GM19452 (cell line): ENCODE measurements at regions not wholly inside any gene's neighbourhood (a gene's known extent, or its start where the extent isn't known, plus 50 kb on each side); places are given as distances from the start of the nearest gene placed in this dataset.
"Not testable (repeated sequence)": the region's sequence is repeated elsewhere in the genome, so short reads cannot be mapped to it uniquely, and the experiment has no call there.

Source experiments
- ATAC-seq: cut with Tn5 transposase; IDR thresholded peaks from one replicate; pipeline ENCODE4 v1.9.1; 2021; ENCODE audit not compliant: unreplicated experiment

DNA sequence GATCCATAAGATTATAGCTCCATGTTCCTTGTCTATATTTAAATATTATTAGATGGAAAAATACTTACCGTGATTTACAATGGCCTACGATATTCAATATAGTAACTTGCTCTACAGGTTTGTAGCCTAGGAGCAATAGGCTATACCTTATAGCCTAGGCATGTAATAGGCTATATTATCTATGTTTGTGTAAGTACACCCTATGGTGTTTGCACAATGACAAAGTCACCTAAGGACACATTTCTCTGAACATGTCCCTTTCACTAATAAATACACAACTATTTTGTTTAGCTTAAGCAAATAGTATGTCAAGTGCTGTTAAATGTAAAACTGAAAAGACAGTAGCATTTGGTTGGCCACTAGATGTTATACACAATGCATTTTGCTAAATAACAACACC lies 248.9 kb upstream of the ADGRL4 start:
- no peak for ATAC-seq

DNA sequence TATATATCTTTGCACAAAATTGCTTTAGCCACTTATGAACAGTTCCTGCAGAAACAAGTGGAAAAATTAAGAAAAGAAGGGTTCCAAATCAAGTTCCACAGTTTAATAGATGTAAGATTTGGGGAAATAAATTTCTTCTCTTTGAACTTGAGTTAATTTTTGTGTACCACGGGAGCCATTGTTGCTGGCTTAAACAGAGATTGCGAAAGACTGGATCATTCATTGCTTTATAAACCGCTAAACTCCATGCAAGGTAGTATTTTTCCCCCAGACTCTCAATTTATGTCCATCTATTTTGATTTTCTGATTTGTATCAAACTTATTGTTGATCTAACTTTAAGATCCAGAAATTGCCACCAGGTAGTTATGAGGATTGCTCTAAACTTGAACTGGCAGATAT lies 246.1 kb upstream of the ADGRL4 start:
- ATAC-seq = no peak

DNA sequence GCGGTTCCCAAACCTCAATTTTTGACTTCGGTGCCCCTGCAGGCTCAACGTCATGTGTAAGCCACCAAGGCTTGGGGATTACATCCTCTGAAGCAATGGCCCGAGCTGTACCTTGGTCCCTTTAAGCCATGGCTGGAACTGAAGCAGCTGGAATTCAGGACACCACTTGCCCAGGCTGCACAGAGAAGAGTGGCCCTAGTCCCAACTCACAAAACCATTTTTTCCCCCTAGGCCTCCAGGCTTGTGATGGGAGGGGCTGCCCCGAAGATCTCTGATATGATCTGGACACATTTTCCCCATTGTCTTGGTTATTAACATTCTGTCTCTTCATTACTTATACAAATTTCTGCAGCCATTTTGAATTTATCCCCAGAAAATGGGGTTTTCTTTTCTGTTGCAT lies 233.3 kb upstream of the ADGRL4 start:
- no peak for ATAC-seq

DNA sequence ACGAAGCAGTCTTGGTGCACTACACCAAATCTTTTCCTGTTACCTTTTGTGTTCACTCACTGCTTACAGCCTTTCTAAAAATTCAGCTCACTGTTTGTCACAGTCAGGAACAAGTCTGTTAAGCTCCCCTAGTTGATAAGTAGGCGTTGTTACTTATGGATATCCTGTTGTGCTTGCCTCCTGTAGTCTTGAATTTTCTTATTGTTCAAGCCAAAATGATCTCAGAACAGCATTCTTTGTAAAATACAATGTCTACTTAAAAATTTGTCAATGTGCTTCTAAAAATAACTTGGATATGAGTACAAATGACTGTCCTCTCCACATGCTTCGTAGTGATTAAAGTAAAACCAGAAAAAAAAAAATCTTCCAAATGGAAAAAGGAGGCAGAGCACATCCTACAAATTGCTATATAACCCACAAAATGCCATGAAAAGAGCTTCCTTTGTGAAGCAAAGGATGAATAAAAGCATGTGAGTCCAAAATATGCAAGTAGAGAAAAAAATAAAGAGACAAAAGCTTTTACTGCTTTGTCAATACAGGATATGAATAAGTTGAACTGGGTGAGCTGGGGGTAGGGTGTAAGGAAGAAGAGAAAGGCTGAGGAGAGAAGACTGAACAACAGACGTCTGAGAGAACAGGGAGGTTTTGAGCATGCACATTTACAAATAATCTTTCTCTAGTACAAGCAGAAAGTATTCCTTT lies 228.9 kb upstream of the ADGRL4 start:
- ATAC-seq = no peak

DNA sequence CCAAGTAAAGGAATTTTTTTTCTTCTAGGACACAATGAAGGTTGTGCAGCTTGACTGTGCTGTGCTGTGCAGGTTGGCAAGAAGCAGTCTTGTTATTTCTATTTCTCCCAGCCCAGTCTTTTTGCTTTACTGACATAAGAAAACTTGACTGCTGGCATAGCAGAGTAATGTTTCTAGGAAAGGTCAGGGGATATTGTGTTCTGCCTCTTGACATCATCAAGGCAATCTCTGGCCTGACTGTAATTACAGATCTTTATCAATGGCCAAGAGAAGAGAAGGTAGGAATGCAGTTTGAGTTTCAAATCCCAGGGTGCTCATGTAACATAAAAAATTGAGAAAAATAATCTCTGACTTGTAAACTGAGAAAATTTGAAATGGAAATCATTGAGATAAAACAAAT lies 226.3 kb upstream of the ADGRL4 start:
- ATAC-seq = no peak

DNA sequence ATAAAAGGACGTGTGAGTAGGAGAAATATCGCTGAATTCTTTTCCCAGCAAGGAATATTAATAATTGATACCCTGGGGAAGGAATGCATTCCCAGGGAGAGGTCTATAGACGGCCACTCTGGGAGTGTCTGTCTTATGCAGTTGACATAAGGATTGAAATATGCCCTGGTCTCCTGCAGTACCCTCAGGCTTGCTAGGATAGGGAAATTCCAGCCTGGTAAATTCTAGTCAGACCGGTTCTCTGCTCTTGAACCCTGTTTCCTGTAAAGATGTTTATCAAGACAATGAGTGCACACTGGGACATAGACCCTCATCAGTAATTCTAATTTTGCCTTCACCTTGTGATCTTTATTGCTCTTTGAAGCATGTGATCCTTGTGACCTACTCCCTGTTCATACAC lies 224.2 kb upstream of the ADGRL4 start:
- ATAC-seq = not testable (repeated sequence)

DNA sequence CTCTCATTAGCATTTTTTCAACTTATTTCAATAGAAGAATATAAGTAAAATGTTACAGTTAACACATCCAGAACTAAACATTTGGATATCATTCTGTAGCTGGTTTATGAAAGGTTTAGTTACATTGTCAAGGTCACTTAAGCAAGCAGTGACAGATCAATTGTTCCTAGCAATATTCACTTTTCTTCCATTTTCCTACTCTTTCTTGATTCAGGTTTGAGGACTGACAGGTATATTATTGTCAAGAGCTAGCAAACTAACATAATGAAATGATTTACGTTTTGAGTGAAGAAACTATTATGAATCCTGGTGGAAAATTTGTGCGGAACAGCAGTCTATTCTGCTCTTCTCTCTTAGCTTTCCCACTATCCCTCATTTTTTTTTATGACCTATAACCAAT lies 220.4 kb upstream of the ADGRL4 start:
- ATAC-seq = no peak

DNA sequence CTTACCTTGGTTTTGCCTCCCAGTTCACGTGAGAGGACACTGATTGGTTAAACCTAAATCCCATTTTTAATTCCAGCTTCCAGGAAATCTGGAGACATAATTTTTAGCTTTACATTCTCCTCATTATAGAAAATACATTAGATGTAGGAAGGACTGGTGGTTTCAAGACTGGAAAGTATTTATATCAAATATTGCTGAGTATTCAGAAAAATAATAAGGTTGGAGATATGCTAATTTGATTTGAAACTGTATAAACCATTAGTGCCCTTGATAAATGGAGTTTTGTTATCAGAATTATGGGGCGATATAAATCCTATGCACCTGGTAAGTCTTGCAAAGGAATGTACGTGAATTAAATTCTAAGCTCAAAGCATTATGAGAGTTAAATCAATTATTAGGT lies 218.0 kb upstream of the ADGRL4 start:
- no peak for ATAC-seq

DNA sequence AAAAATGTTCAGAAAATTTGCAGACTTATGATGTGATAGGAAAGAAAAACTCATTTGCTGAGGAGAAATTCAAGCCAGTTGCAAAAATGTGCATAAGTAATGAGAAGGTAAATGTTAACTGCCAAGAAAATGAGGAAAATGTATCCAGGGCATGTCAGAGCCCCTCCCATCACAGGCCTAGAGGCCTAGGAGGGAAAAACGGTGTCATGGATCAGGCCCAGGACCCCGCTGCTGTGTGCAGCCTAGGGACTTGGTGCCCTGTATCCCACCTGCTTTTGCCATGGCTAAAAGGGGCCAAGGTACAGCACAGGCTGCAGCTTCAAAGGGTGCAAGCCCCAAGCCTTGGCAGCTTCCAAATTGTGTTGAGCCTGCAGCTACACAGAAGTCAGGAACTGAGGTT lies 214.0 kb upstream of the ADGRL4 start:
- ATAC-seq = no peak

DNA sequence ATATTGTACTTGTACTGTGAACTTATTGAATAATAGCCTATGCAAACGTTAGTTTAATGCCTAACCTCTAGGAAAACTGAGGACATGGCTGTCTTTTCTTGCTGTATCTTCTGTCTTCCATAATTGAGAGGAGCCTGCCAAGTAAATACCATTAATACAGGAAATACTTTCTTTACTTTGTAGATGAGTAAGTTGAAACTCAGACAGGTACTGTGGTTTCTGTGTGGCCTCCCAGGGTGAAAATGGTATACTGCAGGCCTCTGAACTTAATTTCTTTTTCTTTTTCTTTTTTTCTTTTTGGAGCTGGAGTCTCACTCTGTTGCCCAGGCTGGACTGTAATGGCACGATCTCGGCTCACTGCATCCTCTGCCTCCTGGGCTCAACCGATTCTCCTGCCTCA lies 208.8 kb upstream of the ADGRL4 start:
- no peak for ATAC-seq

DNA sequence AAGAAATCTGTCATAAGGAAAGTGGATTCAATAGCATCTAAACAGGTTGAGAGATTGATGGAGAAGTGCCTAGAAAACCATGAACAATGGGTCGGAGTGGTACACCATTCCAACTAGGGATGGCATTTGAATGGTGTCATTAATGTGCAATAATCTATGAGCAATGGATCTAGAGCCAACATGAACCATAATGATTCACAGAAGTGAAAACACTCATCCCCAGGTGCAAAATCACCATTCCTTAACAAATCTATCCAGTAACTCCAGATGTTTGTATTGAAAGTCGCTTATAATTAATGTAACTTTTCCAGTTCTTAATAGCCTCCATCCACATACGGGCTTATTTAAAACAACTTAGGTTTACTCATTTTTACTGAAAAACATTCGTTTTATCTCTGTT lies 201.3 kb upstream of the ADGRL4 start:
- ATAC-seq = no peak

DNA sequence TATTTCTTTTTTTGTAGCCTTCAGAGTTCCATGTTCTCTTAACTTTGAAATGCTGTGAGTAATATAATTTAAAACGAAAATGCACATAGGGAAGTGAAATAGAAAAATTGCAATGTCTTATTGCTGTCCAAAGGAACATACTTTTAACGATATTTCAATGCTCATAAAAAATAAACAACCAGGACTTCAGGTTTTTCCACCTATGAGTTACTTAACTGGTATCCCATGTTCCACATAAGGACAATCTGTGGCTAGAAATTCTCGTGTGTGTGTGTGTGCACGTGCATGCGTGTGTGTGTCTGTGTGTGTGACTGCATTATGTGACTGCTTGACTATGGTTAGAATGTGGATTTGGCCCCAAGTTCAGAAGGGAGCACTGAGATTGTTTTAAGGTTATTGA lies 200.8 kb upstream of the ADGRL4 start:
- ATAC-seq = no peak

DNA sequence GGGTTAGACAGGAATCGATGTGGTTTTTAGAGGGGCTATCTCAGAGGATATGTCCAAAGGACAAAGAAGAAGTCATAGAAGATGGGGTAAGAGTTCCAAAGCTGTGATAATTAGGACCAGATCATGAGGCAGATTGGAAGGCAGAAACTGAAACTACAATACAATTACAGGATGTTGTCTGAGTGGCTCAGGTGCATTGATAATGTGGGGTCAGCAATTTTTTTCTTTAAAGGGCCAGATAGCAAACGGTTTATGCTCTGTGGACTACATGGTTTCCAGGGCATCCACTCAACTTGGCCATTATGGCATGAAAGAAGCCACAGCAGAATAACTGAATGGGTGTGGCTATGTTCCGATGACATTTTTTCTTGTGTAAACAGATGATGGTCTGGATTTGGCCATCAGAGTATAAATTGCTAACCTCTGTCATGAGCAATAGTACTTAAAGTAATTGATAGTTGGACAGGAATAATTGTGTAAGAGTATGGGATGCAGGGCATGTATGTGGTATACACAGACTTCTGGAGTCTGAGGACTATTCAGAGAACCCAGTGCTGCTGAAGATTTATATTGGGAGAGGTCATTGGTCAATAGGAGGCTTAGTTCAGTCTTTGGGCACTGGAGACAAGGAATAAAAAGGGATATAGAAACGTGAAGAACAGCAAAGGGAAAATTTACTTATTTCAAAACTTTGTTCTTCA lies 198.4 kb upstream of the ADGRL4 start:
- ATAC-seq = no peak

DNA sequence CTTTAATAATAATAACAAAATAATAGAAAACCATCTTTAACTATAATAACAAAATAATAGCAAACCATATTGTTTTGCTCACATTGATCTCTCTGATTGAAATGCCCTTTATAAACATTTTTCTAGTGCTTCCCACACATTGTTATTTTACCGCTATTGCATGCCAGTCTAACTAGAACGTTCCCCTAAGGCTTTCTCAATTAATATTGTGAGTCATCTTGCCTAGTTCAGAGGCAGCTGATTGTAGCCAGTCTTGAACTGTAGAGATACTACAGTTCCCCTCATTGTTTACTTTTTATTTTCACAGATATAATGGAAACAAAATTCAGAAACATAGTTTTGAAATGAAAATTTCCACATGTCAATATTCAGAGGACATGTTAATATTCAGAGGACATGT lies 192.3 kb upstream of the ADGRL4 start:
- ATAC-seq = no peak

DNA sequence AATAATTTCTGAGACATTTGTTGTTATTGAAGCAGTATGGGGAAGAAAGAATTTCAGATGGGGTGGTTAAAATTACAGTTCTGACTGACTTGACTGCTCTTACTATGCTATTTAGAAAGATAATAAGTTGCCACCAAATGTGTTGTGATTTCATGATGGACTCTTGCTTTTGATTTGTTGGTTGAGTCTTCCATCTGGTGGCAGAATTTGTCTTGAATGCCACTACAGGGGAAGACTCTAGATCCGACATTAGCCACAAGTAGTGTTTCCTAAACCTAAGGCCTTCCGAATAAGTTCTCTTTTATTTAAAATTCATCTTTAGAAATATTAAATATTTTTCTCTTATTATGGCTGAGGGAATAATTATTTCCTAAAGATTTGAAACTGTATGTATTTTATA lies 190.9 kb upstream of the ADGRL4 start:
- ATAC-seq = no peak

DNA sequence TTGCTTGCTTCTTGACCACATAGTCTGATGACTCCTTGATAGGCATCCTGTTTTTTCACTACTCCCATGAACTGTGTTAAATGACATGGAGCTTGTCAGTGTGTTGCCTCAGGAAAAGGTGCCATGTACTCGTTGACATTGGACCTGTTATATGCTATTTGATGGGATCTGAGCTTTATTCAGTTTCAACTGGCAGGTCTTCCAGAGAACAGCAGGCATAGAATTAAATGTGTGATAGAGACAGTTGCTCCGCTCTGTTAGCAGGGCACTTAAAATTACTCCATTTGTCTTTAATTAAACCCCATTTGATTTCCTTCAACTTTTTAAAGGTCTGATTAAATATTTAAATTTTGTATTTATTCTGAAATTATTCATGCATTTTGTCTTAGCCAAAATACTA lies 189.7 kb upstream of the ADGRL4 start:
- no peak for ATAC-seq

DNA sequence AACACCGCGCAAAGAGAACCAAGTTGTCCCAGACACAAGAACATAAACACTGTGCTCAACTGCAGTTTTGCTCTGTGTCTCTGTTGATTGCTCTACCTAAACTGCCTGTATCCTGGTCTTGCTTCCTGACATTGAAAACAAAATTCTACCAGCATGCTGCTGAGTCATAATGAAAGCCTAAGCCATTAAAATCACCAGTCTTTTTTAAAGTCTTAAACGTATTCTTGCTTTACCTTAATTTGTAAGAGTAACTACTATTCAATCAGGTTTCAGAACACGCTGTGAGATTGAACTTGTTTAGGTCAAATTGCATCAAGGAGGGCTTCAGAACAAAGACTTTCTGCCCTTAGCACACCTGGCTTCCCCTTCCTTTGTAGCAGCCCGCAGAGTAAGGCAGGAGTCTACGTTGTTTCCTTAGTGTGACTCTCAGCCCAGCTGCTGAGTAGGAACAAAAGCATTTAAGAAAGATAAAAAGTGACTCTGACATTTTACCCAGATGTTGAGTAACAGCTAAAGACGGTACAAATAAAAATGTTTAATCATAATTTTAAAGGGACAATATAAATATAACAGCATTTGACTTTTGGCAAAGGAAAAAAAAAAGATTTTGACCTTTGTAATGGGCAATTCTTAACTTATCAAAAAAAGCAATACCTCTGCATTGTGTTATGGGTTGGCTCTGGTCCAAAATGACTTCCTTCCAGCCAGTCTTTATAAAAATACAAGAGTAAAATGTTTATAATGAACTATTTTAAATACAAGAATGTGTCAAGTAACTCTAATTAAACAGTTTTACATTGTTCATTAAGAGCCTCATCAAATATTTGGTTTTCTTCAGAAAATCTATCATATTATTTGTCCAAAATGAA lies 186.9 kb upstream of the ADGRL4 start:
- peak; percentile 46 for ATAC-seq

DNA sequence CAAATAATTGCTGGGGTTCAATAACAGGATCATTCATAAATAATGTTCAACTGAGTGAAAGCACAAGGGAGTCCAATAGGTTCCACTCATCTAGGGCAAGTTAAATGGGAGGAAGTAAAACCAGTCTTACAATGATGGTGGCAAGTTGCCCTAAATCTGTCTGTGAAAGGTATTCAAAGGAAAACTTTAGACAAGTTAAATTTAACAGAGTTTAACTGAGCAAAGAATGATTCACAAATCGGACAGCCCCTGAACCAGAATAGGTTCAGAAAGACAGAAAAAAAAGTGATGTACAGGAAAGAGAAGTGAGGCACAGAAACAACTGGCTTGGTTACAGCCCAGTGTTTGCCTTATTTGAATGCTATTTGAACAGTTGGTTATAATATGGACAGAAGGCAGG lies 183.5 kb upstream of the ADGRL4 start:
- ATAC-seq = peak; percentile 66

DNA sequence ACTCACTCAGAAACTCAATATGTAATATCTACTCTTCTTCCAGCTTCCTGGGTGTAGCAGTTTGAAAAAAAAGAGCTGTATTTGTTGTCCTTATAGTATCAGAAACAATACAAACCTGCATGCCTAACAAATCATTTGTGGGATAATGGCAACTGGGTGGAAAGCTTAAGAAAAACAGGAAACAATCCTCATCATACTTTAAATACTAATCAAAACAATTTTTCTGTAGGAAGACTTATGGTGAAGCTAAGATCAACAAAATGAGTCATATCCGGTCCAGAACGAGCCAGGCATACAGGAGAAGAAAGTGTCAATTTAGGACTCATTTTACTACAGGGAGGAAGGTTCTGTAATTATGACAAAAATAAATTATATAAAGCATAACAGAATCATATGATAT lies 181.8 kb upstream of the ADGRL4 start:
- no peak for ATAC-seq

DNA sequence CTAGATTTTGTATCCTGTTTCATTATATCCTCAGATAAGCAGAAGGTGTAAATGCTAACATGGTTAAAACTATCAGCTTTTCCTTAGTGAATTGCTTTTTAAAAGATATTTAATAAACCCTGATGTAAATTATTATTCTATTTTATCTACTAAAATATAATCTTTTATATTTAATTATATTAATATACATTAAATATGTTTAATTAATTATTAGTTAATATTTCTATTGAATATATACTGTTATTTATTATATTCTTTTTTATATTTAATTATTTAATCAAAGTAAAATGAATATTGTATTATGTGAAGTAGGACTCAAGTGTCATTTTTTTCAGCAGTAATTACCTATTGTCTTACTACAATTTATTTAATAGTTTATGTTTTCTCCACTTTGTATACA lies 179.7 kb upstream of the ADGRL4 start:
- ATAC-seq = no peak

DNA sequence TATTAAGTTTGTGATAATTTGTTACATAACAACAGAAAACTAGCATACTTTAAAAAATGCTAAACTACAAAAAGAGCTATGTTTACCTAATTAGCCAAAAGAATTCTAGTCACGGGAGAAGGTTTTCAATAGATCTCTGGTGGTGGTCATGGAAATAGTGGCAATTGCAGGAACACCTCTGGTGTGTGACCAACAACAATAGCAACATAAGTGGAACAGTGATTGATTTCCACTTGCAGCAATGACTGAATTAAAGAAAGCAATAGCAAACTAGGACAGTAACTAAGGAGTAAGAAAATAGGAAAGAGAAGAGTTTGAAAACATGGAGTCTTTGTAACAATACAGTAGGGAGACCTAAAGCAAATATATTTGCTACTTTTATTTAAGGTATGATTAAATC lies 171.3 kb upstream of the ADGRL4 start:
- no peak for ATAC-seq

DNA sequence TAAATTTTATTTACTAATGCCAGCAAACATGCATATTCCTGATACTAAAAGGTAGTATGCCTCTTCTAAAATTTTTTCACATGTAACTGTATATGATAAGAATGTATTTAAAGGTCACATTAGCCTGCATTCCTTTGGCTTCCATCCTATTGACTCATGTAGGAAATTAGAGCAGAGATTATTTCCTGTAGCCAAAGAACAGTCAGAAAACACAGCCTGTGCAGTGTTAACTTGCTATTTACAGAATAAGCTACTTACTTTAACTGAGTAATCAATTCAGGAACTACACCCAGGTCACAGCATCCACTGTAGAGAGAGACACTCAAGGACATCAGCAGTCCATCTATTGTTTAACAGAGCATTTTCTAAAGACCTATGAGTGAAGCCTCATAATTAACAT lies 154.5 kb upstream of the ADGRL4 start:
- ATAC-seq = no peak
